Peyer's patch (tissue), 4 donors: ENCODE measurements at regions not wholly inside any gene's neighbourhood (a gene's known extent, or its start where the extent isn't known, plus 50 kb on each side); places are given as distances from the start of the nearest gene placed in this dataset.

Source experiments
- DNase-seq, 3 donors: peaks; one replicate each; pipeline ENCODE4 v3.0.0-alpha.2; 2017 to 2019
- H3K27ac ChIP-seq, 4 donors: fragments of 200-600 bp; sonication (generic); one replicate each; pipeline ENCODE4 v1.5.1; 2016 to 2019
- H3K27me3 ChIP-seq, 2 donors: fragments of 200-600 bp; sonication (generic); one replicate each; pipeline ENCODE4 v1.5.1; 2019
- H3K36me3 ChIP-seq, 3 donors: fragments of 200-600 bp; sonication (generic); one replicate each; pipeline ENCODE4 v1.5.1; 2016 to 2019
- H3K4me1 ChIP-seq, 4 donors: fragments of 200-600 bp; sonication (generic); one replicate each; pipeline ENCODE4 v1.5.1; 2016 to 2019
- H3K4me3 ChIP-seq, 4 donors: fragments of 200-600 bp; sonication (generic); 1 replicate in 3 of 4; 2 replicates in 1 of 4; pipeline ENCODE4 v1.5.1; 2016 to 2019; ENCODE audit warnings: mild to moderate bottlenecking in 1 of 4
- H3K9me3 ChIP-seq, 4 donors: fragments of 200-600 bp; sonication (generic); one replicate each; pipeline ENCODE4 v1.5.1; 2016 to 2019; ENCODE audit warnings: mild to moderate bottlenecking in 1 of 4
- POLR2A ChIP-seq, 2 donors: fragments of 450-650 bp; IDR thresholded peaks; one replicate each; pipeline ENCODE4 v1.5.1; 2017; ENCODE audit warnings: antibody characterized with exemption in 2 of 2, mild to moderate bottlenecking in 2 of 2, moderate library complexity in 2 of 2
- TF ChIP-seq, protein P1 (sequence below), 6 experiments: fragments of 450-650 bp in 4 of 6; fragments of 200-600 bp in 2 of 6; sonication (generic) in 1 of 6; IDR thresholded peaks; one replicate each; pipeline ENCODE4 v1.5.1; 2017 to 2019; ENCODE audit warnings: antibody characterized with exemption in 6 of 6, mild to moderate bottlenecking in 3 of 6, moderate library complexity in 1 of 6

DNA sequence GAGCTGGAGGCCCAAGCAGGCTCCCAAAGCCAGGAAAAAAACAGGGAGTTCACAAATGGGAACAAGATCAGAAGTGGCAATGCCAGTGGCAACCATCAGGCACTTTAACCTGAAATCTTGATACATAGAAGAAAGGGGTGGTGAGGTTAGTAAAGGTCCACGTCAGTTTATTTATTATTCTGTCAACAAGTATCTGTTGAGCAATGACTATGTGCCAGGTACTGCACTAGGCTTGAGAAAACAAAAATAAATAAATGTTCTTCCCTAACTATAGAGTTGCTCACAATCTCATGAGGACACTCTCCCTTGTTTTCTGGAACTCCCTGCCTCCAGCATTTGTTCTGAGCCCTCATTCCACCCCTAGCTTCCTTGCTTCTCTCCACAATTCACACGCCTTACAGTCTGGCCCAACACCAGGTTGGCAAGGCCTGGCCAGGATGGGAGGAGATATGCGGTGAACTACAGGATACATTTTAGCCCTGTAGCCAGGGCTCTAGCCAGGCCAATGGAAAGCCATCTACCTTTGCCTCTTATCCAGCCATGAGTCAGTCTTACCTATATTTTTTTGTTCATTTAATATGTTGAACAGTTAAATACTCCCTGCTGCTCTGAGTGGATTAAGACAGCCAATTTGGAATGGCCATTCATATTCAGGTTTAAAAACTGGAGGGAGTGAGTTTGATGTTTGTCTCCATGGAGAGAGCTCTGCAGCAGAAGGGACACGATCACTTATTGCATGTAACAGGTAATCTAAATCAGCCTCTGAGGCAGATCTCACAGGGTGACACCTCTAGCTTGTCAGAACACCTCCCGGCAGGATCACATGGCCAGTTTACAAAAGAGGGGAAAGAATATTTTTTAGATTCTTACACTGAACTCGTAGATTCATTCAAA lies 161.9 kb upstream of the ATP11B start:
- DNase-seq: no peak
- no peaks in the 10 kb centered on the region for H3K9me3 ChIP-seq
- no peaks in the 10 kb centered on the region for H3K36me3 ChIP-seq
- no peaks in the 10 kb centered on the region for H3K27me3 ChIP-seq
- no peak overlapping the region for H3K27ac ChIP-seq
- H3K4me3 ChIP-seq: no peak overlapping the region
- TF ChIP-seq, protein P1, sequence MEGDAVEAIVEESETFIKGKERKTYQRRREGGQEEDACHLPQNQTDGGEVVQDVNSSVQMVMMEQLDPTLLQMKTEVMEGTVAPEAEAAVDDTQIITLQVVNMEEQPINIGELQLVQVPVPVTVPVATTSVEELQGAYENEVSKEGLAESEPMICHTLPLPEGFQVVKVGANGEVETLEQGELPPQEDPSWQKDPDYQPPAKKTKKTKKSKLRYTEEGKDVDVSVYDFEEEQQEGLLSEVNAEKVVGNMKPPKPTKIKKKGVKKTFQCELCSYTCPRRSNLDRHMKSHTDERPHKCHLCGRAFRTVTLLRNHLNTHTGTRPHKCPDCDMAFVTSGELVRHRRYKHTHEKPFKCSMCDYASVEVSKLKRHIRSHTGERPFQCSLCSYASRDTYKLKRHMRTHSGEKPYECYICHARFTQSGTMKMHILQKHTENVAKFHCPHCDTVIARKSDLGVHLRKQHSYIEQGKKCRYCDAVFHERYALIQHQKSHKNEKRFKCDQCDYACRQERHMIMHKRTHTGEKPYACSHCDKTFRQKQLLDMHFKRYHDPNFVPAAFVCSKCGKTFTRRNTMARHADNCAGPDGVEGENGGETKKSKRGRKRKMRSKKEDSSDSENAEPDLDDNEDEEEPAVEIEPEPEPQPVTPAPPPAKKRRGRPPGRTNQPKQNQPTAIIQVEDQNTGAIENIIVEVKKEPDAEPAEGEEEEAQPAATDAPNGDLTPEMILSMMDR (IDR thresholded peaks at IDR 0.05): no peak
- no peak for TF ChIP-seq POLR2A (IDR thresholded peaks at IDR 0.05)
- no peaks in the 10 kb centered on the region for H3K4me1 ChIP-seq

DNA sequence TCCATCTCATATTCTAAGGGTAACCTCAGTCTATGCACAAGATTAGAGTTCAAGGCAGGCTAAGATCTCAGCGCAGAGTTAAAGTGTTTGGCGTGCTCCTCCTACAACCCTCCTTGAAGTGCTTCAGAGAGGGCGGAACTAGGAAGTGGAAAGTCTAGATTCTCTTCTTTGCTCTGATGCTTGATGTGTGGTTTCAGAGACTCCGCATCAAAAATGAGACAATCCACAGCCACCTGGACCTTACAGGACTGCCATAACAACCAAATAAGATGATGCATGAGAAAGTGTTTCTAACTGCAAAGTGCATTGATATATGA lies 161.3 kb upstream of the ATP11B start:
- peaks cover 0 to 1% (median 0%) of the 10 kb centered on the region in 4 donors for H3K4me1 ChIP-seq
- no peak overlapping the region for H3K27ac ChIP-seq
- no peak for DNase-seq

DNA sequence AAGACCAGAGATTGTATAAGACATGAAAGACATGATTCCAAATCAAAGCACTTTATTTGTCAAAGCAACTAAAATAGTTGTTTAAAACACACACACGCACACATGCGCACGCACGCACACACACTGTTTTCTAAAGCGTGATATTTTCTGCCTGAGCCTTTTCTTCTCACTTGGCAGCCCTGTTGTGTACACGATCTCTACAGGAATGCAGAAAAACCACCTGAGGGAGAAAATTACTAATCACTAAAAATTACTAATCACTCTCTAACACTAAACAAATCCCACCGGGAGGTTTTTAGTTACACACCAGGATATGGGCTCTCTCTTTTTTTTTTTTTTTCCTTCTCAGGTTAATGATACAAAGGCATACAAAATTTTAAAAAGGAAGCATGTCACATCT lies 160.1 kb upstream of the ATP11B start:
- no peak for DNase-seq
- no peak overlapping the region for H3K4me3 ChIP-seq
- H3K27me3 ChIP-seq: no peaks in the 10 kb centered on the region
- H3K9me3 ChIP-seq: no peaks in the 10 kb centered on the region
- peaks cover 0 to 6% (median 1%) of the 10 kb centered on the region in 4 donors for H3K4me1 ChIP-seq
- H3K27ac ChIP-seq: no peak overlapping the region
- no peak for TF ChIP-seq POLR2A (IDR thresholded peaks at IDR 0.05)
- TF ChIP-seq, protein P1 (IDR thresholded peaks at IDR 0.05): no peak
- H3K36me3 ChIP-seq: no peaks in the 10 kb centered on the region

More for the DNA sequence above, 161.3 kb upstream of the ATP11B start:
- Histone ChIP-seq H3K9me3 (no peaks in the 10 kb centered on the region), H3K36me3 (no peaks in the 10 kb centered on the region), H3K27me3 (no peaks in the 10 kb centered on the region), H3K4me3 (no peak overlapping the region)
- no peak for TF ChIP-seq POLR2A (IDR thresholded peaks at IDR 0.05)

DNA sequence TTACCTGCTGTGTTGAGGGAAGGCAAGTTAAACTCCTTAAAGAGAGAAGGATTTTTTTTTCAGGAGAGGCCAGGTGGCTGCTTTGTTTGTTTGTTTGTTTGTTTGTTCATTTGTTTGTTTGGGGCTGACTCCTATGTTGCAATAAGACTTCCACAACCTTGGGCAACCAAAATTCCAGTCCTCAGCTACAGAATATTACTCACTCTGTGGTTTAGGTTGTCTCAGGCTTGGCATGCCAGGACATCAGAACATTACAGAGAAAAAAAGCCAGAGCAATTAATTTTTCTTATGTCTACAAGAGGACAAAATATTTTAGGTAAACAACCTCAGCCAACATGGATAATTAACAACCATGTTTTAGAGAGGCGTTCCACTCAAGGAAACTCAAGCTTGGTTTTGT lies 156.7 kb upstream of the ATP11B start:
- peaks cover 0 to 6% (median 1%) of the 10 kb centered on the region in 4 donors for H3K4me1 ChIP-seq
- H3K27ac ChIP-seq: no peak overlapping the region
- DNase-seq: no peak
- TF ChIP-seq, protein P1 (IDR thresholded peaks at IDR 0.05): no peak
- no peak for TF ChIP-seq POLR2A (IDR thresholded peaks at IDR 0.05)
- no peak overlapping the region for H3K4me3 ChIP-seq
- H3K36me3 ChIP-seq: no peaks in the 10 kb centered on the region
- no peaks in the 10 kb centered on the region for H3K9me3 ChIP-seq
- H3K27me3 ChIP-seq: no peaks in the 10 kb centered on the region

DNA sequence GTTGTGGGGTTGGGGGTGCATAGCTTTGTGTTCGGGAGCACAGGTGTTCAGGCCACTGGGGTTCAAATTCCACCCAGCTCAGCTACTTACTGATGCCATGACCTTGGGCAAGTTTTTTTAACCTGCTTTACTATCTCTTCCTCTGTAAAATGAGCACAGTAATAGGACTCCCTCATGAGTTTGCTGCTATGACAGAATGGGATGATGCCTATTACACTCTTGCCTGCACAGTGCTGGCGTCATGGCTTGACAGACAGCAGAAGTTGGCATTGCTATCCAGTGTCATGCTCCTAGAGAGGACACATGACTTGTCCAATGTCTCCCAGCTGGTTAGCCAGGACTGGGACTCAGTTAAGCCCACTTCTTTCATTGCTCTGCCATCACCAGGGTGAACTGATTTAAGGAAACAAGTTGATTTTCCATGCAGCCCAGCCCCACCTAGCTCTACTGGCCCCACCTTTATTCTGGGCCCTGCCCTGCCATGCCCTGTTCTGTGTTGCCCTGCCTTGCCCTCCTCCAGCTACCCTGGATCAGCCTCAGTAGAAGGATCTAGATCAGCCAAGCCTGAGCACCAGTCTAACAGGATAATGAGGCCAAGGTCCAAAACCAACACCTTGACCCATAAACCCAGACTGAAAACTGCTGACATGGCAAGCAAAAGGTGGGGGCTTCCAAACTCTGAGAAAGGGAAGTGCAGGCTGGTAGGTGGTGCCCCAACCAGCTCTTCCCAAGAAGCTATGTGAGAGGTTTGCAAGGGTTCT lies 155.8 kb upstream of the ATP11B start:
- Histone ChIP-seq H3K27me3 (no peaks in the 10 kb centered on the region), H3K9me3 (no peaks in the 10 kb centered on the region), H3K27ac (peak overlapping the region in 2 of 4 donors; percentile 46 to 55), H3K36me3 (no peaks in the 10 kb centered on the region), H3K4me3 (no peak overlapping the region), H3K4me1 (peaks cover 0 to 14% (median 1%) of the 10 kb centered on the region in 4 donors)
- peak in 2 of 3 donors; percentile 54 to 72 for DNase-seq
- TF ChIP-seq, protein P1 (IDR thresholded peaks at IDR 0.05): no peak
- TF ChIP-seq POLR2A (IDR thresholded peaks at IDR 0.05): no peak

DNA sequence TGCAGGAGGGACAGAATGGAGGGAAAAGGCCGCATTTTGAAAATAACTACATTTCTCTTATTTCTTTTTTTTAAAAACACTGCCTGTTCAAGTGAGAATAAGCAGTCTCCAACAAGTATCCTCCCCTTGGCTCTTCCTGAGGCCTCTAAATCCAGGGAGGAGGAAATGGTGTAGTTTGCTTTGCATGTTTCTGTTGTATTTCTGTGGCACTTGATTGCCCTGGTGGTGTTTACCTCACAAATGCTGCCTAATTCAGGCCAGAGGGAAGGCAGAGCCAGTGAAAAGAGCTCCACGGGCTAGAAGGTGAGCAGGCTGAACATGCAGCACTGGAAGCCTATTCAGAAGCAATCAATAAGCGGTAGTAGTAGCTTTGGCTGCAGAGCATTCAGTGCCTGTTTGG lies 149.3 kb upstream of the ATP11B start:
- Histone ChIP-seq H3K36me3 (no peaks in the 10 kb centered on the region), H3K9me3 (no peaks in the 10 kb centered on the region), H3K4me3 (no peak overlapping the region), H3K27me3 (no peaks in the 10 kb centered on the region), H3K27ac (no peak overlapping the region), H3K4me1 (peaks cover 0 to 8% (median 0%) of the 10 kb centered on the region in 4 donors)
- TF ChIP-seq POLR2A (IDR thresholded peaks at IDR 0.05): no peak
- TF ChIP-seq, protein P1 (IDR thresholded peaks at IDR 0.05): no peak
- no peak for DNase-seq
